ENCODE measurements at regions not wholly inside any gene's neighbourhood (a gene's known extent, or its start where the extent isn't known, plus 50 kb on each side); places are given as distances from the start of the nearest gene placed in this dataset.

DNA sequence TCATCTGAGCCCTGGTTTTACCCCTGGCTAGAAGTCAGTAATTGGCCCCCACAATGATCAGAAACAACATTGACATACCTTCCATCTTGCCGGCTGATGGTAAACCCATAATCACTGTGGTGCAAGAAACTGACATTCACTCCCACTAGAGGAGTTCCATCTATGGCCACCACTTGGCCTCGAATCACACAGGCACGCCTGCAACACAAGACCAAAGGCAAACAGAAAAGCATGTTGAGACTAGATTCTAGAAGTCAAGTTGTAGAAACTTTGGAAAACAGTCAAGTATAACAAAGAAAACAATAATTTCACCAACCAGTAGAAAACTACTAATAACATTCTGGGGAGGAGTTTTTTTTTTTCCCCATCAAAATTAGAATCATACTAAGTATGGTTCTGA, 183.4 kb downstream of the SH2D1A start:
- DNase-seq = no peak

DNA sequence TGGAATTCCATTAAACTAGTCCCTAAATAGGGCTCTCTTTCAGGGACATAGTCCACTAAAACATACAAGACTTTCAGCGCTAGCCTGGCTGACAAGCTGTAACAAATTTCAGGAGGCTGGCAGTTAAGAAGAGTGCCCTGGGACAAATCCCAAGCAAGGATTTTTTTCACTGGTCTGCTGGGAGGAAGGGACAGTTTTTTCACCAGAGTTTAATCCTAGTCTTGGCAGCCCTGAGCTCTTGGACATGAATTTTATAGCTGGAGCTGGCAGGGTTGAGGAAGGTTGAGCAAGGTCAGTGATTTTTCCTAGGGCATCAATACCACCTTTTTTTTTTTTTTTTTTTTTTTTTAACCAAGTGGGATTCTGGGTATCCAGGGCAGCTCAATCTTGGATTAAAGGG, 184.4 kb downstream of the SH2D1A start:
- DNase-seq = no peak

DNA sequence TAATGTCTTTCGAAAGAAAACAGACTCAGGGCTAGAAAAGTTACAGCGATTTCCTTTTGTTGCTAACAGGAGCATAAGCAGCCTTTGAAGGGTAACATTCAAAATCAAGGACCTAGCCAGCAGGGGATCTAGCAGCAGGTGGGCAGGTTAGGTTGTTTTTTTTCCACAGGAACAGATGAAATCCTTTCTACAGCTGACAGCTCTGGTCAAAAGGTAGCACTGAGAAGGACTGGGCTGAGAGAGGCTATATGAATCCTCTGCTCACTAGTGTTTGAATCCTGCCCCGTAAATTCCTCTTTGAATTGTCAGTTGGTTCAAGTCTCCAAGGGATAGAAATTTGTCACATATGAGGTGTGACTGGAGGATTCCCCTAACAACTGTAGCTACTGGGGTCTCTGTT, 188.2 kb downstream of the SH2D1A start:
- no peak for DNase-seq

DNA sequence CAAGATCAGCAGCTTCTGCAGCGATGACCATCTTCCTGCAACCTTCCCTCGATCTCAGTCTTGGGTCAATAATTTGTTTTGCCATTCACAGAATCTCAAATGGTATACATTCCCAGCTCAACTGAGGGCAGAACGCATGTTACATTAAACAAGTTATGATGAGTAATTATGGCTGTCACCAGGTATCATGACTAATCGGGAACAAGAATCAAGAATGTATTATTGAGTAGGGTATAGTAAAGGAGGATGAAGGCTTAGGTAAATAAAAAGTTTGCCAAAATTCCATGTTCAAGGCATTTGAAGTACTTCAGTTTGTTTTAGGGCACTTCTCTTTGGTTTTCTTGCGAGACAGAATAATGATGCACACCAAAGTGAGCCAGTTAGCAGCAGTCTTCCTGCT, 194.1 kb downstream of the SH2D1A start:
- DNase-seq = no peak

DNA sequence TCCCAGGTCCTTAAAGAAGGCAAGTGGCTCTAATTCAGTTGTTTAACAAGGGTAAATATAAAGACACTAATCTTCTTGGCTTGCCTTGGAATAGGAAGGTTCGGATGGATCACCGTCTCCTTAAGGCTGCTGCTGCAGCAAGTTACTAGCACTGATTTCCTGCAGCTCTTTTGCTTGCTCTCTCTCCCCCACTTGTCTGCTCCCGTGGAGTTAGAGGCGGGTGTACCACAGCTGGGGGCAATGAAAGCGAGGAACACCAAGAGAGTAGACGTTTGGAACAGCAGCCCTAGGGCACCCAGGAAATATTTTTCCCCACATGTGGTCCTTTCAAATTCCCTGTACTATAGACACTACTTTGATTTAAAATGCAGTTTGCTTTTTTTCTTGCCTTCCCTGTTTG, 202.2 kb downstream of the SH2D1A start:
- no peak for DNase-seq

DNA sequence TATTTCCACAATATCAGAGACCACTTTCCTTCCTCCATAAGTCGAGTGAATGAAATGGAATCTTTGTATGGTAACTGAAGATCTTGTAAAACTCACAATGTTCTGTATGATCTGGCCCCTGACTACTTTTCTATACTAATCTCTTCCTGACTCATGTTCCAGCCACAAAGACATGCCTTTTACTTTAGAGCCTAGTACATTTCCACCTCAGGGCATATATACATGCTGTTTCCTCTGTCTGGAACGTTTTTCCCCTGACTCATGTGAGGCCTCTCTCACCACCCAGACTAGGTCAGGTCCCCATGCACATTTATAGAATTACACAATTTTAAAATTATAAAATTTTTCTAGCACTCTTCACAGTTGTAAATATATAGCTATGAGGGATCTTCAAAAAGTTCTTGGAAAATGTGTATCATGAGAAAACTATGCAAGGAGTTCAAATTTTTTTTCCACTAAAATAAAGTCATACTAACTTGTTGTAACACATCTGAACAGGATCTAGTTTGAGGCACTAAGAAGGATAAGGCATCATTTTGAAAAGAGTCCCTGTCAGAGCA, 208.8 kb downstream of the SH2D1A start:
- DNase-seq = no peak

DNA sequence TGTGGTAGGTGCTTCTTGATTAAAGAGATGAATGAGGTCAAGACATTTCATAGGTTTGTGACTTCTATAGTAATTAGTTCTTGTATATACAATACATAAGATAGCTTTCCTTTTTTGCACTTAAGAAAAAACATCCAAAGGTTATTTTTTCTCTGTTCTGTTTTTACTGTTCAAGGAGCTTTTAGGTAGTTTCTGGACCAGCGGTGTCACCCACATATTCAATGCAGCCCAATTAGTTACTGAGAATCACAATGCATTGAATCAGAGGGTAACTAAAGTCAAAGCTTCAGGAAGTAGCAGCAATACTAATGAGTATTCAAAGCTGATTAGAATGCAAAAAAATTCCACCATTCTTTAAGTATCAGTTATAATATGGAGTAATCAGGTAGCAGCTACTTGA, 211.6 kb downstream of the SH2D1A start:
- DNase-seq = no peak

DNA sequence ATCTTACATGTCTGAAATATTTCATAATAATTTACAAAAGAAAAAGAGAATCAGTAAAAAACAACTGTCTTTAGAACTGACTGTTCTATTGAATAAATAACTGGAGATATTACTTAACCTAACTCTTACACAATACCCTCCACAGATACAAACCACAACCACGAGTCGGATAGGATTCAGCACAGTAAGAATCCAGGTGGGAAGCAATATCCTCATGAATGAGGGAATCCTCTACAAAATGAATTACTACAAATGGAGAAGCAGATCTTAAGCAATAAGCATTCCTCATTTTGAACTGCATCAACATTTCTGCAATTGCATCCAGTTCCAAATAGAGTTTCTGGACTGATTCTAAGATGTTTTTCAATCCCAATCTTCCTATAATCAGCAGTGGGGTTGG, 227.1 kb downstream of the SH2D1A start:
- DNase-seq = no peak

DNA sequence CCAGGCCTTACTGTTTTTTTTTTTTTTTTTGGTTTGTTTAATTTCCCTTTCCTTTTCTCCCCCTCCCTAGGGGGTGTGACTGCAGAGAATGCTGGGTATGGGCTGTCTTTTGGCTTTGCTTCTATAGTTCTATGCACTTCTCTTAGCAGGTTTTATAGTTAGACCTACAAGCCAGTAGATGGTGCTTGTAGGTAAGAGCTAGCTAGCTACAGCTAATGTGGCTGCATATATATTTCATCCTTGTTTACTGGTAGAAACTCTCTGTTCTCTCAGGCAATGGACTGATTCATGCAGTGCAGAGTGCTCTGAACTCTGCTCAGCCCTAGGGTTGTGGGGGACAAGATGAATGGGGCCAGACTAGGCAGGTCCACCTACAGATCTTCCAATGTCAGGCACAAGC, 246.4 kb downstream of the SH2D1A start:
- no peak for DNase-seq

DNA sequence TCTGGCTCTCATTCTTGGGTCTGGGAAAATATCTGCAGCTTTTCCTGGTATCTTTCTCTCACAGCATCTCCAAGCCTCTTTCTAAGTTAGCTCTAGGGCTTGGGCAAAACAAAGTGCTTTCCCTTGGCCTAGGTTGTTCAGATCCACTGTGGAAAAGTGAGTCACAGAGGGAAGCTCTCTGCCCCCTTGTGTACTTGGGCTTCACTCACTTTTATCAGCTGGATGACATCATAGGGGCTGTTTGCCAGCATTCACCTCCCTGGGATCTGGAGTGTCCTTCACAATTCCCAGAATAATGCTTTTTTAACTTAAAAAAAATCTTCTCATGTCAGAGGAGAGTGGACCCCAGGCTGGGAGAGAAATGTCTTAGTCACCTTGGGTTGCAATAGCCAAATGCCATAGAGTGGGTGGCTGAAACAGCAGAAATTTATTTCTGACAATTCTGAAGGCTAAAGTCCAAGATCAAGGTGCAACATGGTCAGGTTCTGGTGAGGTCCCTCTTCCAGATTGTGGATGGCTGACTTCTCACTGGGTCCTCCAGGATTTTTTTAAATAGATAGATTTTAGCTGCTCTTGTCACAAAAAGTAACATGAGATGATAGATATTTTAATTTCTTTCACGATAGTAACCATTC, 247.8 kb downstream of the SH2D1A start:
- DNase-seq = no peak

DNA sequence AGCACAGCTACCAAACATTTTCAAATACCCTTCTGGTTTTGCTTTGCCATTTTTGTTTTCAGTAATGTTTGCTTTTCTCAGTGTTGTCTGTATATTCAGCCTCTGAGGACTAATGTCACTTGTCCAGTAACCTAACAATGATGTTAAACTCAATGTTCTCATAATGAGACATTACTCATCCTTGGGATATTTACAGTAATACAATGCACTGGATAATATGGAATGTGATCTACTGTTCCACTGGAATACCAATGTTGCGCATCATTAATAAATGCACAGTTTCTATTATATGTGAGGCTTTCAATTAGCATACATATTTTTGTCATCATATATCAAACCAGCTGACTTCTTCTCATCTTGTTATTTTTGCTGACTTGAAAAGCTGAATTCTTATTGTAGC, 259.1 kb downstream of the SH2D1A start:
- DNase-seq = no peak

DNA sequence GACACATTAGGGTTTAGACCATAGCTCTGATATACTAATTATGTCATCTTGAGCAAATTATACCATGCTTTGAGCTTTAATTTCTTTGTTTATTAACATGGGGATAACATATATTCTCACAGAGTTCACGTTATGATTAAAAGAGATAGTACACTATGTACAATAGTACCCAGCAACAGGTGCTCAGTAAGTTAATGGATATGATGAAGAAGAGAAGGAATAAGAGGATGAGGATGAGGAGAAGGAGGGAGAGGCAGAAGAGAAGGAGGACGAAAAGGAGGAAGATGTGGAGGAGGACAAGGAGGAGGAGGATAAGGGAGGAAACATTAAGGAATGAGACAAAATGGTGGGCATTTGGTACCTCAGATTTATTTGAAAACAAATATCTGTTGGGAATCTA, 260.4 kb downstream of the SH2D1A start:
- no peak for DNase-seq

DNA sequence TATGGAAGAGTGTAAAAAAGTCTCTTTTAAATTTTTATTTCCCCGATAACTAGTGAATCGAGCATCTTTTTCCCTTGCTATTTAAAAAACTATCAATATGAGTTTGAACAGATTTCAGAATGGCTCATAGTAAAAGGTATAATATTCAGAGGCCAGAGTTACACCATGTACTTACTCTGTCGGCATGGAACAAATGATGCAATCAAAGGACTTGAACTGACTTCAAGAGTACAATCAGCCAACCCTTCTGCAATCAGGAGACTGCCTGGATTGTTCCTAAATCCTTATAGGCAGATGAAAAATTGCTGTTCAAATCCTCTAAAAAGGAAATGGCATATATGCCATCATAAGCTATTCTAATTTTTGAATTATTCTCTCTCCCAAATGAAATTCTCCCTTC, 273.3 kb downstream of the SH2D1A start:
- DNase-seq = no peak

DNA sequence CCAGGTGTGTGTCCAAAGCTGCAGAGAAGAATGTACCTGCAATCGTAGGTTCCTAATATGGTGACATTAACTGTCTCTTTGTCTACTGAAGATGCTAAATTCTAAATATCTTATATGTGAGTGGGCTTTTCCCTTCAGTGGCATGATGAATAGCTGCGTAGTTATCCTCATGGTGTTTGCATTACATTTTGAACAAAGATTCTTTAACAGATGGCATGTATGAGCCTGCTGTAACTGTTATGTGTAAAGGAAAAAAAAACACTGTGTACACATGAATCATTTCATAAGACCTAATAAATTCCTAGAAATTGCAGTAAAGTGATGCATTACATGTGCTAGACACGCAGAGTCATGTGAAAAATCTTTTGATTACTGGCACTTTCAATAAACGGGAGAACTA, 288.0 kb downstream of the SH2D1A start:
- no peak for DNase-seq

DNA sequence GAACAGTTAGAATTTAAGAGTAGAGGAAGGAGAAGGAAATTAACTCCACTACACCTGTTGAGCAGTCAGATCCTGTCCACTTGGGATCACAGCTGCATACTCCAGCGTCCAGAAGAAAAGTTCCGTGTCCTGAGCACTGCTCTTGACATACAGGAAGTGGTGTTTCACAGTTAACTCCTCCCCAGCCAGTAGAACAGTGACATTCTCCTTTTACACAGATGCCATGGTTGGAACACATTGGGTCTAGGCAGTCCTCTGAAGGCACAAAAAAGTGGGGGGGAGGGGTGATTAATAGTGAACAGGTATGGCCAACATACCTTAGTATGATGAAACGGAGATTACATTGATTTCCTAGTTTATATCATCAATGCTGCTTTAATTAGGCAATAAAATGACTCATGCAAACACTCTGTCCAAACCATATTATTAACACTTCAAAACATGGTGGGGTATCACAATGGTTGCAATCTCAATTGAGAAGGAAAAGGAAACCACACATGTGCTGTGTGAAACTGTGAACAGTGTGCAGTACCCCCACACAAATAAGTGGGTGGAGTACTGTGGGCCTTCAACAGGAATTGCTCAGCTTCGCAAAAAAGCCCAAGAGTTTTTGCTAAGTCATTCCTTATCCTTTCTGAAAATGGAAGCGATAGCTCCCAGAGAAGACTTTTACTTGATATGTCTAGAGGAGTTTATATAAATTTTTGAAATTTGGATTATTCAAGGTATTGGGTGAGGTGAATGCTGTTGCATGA, 295.6 kb downstream of the SH2D1A start:
- DNase-seq = no peak

DNA sequence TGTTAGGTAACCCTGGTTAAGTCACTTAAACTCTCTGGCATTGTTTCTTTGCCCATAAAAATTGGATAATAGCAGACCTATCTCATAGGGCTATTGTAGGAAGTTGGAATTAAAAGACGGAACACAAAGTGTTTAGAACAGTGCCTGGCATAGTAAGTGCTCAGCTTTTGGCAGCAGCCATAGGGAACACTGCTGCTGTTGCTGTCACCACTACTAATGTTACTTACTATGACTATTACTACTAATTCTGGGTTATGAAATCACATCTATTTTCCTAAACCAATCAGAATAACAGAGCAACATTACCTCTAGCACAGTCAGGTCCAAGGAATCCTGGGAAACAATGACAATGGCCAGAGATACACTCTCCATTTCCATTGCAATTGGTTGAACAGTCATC, 300.0 kb downstream of the SH2D1A start:
- no peak for DNase-seq

DNA sequence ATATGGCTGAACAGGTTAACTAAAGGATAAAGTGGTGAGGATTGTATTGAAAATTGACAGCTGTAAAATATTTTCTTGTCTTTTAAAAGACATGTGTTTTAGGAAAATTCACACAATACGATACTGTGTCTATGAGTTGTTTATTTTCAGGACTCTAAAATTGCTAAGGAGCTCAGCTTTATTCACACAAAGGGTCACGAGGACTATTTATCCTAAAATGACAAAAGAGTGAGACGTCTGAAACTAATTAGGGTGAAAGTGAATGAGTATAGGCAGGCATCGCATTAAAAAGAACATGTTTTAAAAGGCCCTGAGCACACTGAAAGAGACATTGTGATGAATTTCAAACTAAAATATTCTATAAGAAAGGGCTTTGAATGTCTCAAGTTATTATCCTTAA, 304.7 kb downstream of the SH2D1A start:
- DNase-seq = no peak

DNA sequence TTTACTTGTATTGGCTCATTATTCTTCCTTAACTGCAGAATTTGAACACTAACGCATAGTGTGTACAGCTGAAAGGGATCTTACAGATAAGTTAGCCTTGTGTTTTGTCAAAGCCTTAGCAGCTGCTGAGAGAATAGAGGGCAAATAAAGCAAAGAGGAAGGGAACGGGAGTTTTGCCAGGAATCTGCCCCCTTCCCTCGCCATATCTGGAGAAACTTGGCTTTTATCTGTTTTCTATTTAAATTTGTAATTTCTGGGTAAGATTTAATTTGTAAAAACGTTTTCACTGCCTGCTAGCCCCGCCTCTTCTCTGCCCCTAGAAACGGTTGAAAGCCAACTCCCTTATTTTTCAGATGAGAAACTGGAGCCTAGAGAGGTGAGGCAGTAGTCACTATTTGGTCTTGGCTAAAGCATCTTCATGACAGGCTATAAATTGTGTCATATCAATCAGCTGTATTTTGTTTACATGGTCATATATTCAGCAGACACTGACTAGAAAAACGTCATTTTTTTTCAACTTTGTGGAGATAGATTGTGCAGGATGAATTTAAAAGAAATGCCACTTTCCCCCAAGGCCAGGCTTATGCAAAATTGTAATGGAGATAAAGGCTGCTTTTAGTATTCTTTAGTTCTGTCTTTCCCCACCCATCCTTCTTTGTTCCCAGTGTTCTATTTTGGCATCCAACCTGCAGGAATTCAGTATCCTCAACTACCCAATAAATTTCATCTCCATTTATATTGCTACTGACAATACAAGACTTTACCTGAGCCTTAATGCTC, 319.4 kb downstream of the SH2D1A start:
- DNase-seq = no peak

DNA sequence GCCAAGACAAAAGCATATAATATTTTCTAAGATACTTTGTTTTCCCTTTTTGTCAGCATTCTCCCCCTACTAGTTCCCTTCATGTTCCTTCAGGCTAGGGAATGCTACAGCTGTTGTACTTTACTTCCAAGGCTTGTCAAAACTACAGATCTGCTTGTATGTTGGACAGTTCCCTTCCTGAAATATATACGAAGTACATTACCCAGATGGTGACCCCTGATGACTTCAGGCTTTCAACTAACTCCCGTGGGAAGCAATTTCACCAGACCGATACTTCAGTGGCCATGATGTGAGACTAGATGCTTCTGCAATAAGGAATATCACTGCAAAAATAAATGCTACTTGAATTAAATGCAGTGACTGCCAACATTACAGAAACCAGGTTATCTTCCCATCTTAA, 332.8 kb downstream of the SH2D1A start:
- DNase-seq = no peak

DNA sequence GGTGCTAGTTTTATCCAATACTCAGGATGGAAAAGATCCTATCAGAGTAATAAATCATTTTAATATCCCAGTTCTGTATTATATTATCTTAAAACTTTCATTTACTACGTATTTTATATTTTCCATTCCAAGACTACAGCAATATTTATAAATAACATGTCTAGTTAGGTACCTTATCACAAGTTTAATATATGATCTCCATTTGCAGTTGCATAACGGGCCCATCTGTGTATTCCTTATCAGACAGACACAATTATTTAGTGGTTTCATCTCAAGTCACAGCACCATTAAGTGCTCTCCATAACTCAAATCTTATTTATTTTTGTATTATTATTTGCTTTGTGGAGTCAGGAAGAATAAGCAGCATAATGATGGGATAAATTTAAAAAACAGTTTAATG, 333.9 kb downstream of the SH2D1A start:
- no peak for DNase-seq

DNA sequence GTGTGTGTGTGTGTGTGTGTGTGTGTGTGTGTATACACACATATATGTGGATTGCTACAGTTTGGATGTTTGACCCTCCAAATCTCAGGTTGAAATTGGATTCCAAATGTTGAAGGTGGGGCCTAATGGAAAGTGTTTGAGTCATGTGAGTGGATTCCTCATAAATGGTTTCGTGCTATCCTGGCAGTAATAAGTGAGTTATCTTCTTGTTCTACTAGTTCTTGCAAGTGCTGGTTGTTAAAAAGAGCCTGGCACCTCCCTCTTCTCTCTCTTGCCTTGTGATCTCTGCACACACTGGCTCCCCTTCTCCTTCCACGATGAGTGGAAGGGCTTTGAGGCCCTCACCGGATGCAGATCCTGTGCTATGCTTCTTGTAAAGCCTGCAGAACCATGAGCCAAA, 344.1 kb downstream of the SH2D1A start:
- DNase-seq = no peak

DNA sequence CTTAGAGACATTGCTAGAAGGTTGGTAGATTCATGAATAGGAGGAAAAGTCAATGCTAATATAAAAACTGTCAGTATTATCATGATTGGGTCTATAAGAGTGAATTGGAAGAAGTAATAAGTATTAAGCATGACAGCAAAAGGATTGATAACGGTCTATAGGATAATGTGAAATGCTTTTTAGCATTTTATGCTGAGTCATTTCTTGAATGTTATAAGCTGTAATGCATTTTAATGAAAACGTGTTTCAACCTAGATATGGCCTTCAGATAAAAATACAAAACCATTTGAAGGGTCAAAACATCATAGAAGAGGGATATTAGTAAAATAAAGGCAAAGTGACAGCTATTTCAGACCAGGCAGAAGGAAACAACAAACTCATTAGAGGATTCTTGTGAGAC, 353.5 kb downstream of the SH2D1A start:
- no peak for DNase-seq

DNA sequence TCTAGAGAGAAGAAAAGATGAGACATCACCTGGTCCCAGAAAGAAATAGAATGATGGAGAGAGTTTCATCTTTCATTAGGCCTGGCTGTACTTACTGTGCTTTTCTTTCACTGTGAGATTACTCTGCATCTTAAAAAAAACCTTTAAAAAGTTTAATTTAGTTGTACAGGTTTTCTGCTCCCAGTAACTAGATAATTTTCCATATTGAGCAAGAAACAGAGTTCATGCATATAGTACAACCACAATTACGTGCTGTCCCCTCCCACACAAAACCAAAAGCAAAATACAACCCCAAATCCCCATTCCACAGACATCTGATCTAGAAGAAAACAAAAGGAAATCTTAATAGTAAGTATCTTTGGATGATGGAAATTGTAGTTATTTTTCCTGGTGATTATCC, 371.2 kb downstream of the SH2D1A start:
- no peak for DNase-seq

DNA sequence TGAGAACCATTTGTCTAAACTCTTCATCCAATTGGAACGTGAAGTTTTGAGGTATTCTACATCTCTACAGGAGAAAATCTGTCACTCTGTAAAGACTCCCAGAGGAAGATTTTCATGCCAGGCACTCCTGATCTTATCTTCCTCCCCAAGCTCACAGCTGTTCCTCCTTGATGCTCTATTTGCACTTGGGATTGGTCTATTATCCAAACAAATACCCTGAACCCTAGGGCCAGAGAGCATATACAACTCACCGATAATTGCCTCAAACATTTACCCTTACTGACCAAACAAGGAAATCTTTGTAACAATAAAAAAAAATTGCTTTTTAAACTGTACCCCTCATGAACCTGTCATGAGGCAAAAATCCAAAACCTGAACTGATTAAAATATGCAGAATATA, 372.7 kb downstream of the SH2D1A start:
- no peak for DNase-seq
